ENCODE measurements at regions not wholly inside any gene's neighbourhood (a gene's known extent, or its start where the extent isn't known, plus 50 kb on each side); places are given as distances from the start of the nearest gene placed in this dataset.

DNA sequence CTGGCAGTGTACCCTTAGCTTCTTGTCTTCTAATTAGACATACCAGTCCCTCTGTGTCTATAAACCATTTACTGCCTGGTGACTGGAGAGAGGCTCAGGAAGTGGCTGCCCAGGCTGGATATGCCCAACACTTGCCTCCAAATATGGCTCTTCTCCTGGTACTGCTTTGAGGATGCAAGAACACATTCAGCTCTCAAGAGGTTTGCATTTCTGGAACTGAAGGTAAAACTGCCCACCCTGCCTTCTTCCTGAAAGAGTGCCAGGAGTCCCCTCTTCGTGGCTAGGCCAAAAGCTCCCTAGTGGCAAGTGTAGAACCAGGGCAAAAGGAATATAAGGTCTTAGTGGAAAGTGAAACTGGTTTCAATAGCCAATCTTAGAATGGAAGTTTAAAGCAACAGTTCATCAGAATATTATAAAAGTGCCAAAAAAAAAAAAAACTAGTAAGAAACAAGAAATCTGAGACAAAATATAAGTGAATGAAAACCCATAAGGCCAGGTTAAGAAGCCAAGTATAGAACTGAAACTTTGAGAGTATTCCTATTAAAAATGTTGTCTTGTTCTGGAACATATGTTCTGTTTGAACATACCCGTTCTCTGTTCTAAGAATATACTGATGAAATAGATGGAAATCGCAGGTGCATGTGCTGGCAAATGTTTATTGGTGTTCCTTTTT is 77.2 kb upstream of the CTTNBP2NL start:
- Histone ChIP-seq H3K27me3 (ENCODE audit: insufficient read depth in 3 of 3, low read length in 2 of 3) (no peaks in the 10 kb centered on the region), H3K9me3 (no peaks in the 10 kb centered on the region), H3K4me3 (no peak overlapping the region), H3K4me1 (no peaks in the 10 kb centered on the region), H3K36me3 (ENCODE audit: insufficient read depth in 1 of 2, low read depth in 1 of 2) (no peaks in the 10 kb centered on the region), H3K27ac (no peak overlapping the region)
- intact Hi-C loops (cut with DNase I): no loop called here
- DNase-seq (no peak), ATAC-seq (no peak)
- TF ChIP-seq, protein P1, sequence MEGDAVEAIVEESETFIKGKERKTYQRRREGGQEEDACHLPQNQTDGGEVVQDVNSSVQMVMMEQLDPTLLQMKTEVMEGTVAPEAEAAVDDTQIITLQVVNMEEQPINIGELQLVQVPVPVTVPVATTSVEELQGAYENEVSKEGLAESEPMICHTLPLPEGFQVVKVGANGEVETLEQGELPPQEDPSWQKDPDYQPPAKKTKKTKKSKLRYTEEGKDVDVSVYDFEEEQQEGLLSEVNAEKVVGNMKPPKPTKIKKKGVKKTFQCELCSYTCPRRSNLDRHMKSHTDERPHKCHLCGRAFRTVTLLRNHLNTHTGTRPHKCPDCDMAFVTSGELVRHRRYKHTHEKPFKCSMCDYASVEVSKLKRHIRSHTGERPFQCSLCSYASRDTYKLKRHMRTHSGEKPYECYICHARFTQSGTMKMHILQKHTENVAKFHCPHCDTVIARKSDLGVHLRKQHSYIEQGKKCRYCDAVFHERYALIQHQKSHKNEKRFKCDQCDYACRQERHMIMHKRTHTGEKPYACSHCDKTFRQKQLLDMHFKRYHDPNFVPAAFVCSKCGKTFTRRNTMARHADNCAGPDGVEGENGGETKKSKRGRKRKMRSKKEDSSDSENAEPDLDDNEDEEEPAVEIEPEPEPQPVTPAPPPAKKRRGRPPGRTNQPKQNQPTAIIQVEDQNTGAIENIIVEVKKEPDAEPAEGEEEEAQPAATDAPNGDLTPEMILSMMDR (IDR thresholded peaks at IDR 0.05): no peak
- 64 to 65% (median 64%) methylated on average over 3 of the region's 3 CpGs for WGBS, 3 donors

DNA sequence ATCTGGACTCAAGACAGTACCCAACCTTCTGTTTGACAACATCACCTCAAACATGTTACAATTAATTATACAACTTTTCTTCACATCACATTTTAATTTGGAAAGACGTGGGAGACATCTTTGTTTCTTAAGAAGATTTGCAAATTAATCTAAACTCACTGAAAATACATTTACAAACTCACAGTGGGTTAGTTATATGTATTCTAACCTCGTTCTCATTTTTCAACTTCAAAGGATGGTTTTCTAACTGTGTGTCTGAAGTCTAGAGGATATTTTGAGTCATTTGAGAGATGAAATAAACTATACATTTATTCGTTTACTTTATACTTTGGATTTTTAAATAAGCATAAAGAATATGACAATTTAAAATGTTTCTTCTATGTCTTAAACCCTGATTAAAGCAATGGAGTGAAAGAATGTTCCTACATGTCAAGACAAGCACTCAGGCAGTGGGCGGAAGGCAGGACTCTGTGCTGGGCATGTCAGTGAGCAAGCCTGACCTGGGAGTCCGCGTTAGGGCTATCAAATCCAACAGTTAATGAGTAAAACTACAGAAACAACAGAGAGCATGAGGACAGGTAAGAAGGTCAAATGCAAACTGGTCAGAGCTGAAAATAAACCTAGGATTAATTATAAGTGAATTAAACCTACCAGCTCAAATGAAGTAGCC is 76.5 kb upstream of the CTTNBP2NL start:
- intact Hi-C loops (cut with DNase I): no loop called here
- H3K4me3 ChIP-seq: no peak overlapping the region
- no peak for ATAC-seq
- H3K27ac ChIP-seq: no peak overlapping the region
- 83 to 92% (median 89%) methylated on average over 6 of the region's 6 CpGs for WGBS, 3 donors
- no peaks in the 10 kb centered on the region for H3K4me1 ChIP-seq
- no peak for DNase-seq
- H3K27me3 ChIP-seq (ENCODE audit: insufficient read depth in 3 of 3, low read length in 2 of 3): no peaks in the 10 kb centered on the region
- no peaks in the 10 kb centered on the region for H3K36me3 ChIP-seq (ENCODE audit: insufficient read depth in 1 of 2, low read depth in 1 of 2)
- H3K9me3 ChIP-seq: no peaks in the 10 kb centered on the region
- TF ChIP-seq, protein P1 (IDR thresholded peaks at IDR 0.05): no peak

DNA sequence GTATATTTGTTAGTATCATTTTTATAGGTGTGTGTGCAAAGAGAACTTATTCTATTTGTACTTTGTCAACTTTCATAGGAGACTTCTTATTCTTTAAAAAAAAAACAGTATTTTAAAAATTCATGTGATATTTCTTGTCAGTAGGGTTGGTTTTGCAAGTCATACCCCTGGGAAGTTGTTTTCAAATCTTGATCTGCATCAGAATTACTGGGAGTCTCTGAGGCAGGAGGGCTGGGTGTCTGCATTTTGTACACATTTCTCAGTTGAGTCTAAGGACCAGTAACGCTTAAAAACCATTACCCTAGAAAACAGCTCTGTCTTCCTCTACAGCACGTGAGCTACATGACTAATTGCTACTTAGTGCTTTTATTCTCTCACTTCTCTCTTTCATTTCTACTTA is 76.0 kb upstream of the CTTNBP2NL start:
- H3K4me1 ChIP-seq: no peaks in the 10 kb centered on the region
- ATAC-seq: no peak
- intact Hi-C loops (cut with DNase I): no loop called here
- no peak overlapping the region for H3K27ac ChIP-seq
- no peak overlapping the region for H3K4me3 ChIP-seq
- TF ChIP-seq, protein P1 (IDR thresholded peaks at IDR 0.05): no peak
- H3K9me3 ChIP-seq: no peaks in the 10 kb centered on the region
- 77 to 87% (median 87%) methylated on average over 2 of the region's 2 CpGs for WGBS, 3 donors
- H3K36me3 ChIP-seq (ENCODE audit: insufficient read depth in 1 of 2, low read depth in 1 of 2): no peaks in the 10 kb centered on the region
- DNase-seq: no peak
- H3K27me3 ChIP-seq (ENCODE audit: insufficient read depth in 3 of 3, low read length in 2 of 3): no peaks in the 10 kb centered on the region

GRCh38 chr1:112322018-112322417 is 74.0 kb upstream of the CTTNBP2NL start:
- ATAC-seq: no peak
- 63 to 72% (median 63%) methylated on average over 7 of the region's 7 CpGs for WGBS, 3 donors
- H3K4me1 ChIP-seq: no peaks in the 10 kb centered on the region
- no peaks in the 10 kb centered on the region for H3K36me3 ChIP-seq (ENCODE audit: insufficient read depth in 1 of 2, low read depth in 1 of 2)
- TF ChIP-seq, protein P1 (IDR thresholded peaks at IDR 0.05): no peak
- H3K27ac ChIP-seq: no peak overlapping the region
- H3K27me3 ChIP-seq (ENCODE audit: insufficient read depth in 3 of 3, low read length in 2 of 3): no peaks in the 10 kb centered on the region
- DNase-seq: no peak
- intact Hi-C loops (cut with DNase I): no loop called here
- H3K9me3 ChIP-seq: no peaks in the 10 kb centered on the region
- H3K4me3 ChIP-seq: no peak overlapping the region
